Upper lobe of left lung (tissue), 4 donors: ENCODE measurements at regions not wholly inside any gene's neighbourhood (a gene's known extent, or its start where the extent isn't known, plus 50 kb on each side); places are given as distances from the start of the nearest gene placed in this dataset.

Experiments
- CTCF ChIP-seq, 6 experiments: fragments of 450-650 bp in 4 of 6; fragments of 200-600 bp in 2 of 6; sonication (generic) in 2 of 6; IDR thresholded peaks; one replicate each; pipeline ENCODE4 v1.5.1; 2016 to 2019; ENCODE audit warnings: antibody characterized with exemption in 6 of 6
- EP300 ChIP-seq, 4 donors: sonication (generic); formaldehyde crosslinking; IDR thresholded peaks; one replicate each; pipeline ENCODE4 v1.5.1; 2017; ENCODE audit warnings: antibody characterized with exemption in 4 of 4, control low read depth in 2 of 4
- POLR2A ChIP-seq, 4 donors: fragments of 450-650 bp; IDR thresholded peaks; one replicate each; pipeline ENCODE4 v1.5.1; 2016 to 2017; ENCODE audit warnings: antibody characterized with exemption in 4 of 4, mild to moderate bottlenecking in 2 of 4
- POLR2AphosphoS5 ChIP-seq, 2 donors: sonication (generic); formaldehyde crosslinking; IDR thresholded peaks; one replicate each; pipeline ENCODE4 v1.5.1; 2017; ENCODE audit warnings: antibody characterized with exemption in 2 of 2

DNA sequence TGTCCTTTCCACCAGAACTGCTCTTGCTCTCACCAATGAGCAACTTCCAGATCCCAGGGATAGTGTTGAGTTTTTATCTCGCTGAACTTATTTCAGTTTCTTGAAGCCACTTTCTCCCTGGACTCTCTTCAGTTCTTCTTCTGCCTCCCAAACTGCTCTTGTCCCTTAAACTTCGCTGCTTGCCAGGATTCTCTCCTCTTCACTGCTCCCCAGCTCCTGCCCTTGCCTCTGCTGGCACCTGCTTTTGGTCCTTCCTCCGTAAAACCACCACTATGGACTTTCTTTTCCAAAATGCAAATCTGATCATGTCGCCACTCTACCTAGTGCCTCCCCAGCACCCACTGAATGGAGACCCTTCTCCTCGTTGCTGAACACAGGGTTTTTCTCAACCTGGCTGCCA, 92.8 kb upstream of the PALS2 start:
- TF ChIP-seq CTCF (IDR thresholded peaks at IDR 0.05) (no peak), POLR2AphosphoS5 (IDR thresholded peaks at IDR 0.05) (no peak), POLR2A (IDR thresholded peaks at IDR 0.05) (no peak), EP300 (IDR thresholded peaks at IDR 0.05) (no peak)
